NB4 (cell line): ENCODE measurements at regions not wholly inside any gene's neighbourhood (a gene's known extent, or its start where the extent isn't known, plus 50 kb on each side); places are given as distances from the start of the nearest gene placed in this dataset.

Source experiments
- CTCF ChIP-seq: IDR thresholded peaks from one replicate; pipeline ENCODE4 v1.5.1; 2012; ENCODE audit warnings: low read depth, low read length
- POLR2A ChIP-seq: IDR thresholded peaks from 2 replicates; pipeline ENCODE4 v1.6.1; 2011; ENCODE audit warnings: mild to moderate bottlenecking; ENCODE audit not compliant: insufficient read length; ENCODE audit errors: extremely low read depth

DNA sequence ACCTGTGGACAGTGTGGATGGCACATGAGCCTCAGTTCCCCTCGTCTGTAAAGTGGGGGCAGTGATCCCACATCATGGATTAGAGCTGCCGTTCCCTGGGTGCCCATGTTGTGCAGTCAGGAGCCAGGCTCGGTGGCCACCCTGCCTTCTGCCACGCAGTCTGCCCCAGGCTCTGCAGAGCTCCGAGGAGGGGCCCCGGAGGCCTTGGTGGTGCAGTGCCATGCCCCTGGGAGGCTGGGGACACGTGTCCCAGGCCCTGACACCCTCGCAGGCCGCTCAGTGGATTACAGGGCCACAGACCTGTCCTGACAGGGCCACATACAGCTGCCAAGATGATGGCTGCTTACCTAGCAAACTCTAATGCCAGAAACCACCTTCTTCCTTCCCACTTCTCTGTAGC is 59.7 kb upstream of the ZNF469 start:
- TF ChIP-seq CTCF (no peak), POLR2A (no peak)
